ENCODE measurements at regions not wholly inside any gene's neighbourhood (a gene's known extent, or its start where the extent isn't known, plus 50 kb on each side); places are given as distances from the start of the nearest gene placed in this dataset.

DNA sequence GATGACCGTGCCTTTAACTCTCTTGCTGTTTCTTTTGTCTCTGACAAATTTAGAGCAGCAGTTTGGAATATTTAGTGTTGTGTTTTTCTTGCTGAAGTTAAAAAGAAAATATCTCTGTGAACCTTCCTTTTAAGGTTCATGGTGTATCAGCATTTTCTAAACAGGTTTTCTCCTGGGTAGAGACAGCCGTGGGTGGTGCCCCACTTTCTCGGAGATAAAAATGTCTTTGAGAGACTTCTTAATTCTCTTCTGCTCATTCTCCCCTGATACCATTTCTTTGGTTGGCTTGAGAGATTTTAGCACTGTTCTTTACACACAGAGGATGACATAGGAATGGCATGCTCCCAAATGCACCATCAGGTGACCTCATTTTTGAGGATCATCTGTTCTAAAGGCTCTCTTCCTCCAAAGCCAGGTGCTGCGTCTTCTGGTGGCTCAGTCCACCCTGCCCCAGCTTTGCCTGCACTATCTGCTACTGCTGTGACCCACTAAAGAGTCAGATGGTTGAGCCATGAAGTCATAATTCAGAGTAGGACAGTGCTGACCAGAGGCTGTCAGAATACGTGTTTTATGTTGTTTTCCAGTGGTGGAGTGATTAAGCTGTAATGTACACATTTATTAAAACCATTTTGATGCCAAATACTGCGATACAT lies 90.3 kb upstream of the SLC10A2 start:
- H3K4me3 ChIP-seq, result no peak overlapping the region
- no peak for DNase-seq
- no peaks in the 10 kb centered on the region for H3K9me3 ChIP-seq
- H3K27ac ChIP-seq, result no peak overlapping the region
- H3K27me3 ChIP-seq, result no peaks in the 10 kb centered on the region
- intact Hi-C loops (cut with DNase I; ENCODE audit: low total_unique reads), result no loop called here
- no peaks in the 10 kb centered on the region for H3K4me1 ChIP-seq
- 51 to 55% methylated on average over 6 of the region's 6 CpGs for WGBS, 2 donors
- no peaks in the 10 kb centered on the region for H3K36me3 ChIP-seq (ENCODE audit: low read depth, missing control alignments)
- TF ChIP-seq, protein P1, sequence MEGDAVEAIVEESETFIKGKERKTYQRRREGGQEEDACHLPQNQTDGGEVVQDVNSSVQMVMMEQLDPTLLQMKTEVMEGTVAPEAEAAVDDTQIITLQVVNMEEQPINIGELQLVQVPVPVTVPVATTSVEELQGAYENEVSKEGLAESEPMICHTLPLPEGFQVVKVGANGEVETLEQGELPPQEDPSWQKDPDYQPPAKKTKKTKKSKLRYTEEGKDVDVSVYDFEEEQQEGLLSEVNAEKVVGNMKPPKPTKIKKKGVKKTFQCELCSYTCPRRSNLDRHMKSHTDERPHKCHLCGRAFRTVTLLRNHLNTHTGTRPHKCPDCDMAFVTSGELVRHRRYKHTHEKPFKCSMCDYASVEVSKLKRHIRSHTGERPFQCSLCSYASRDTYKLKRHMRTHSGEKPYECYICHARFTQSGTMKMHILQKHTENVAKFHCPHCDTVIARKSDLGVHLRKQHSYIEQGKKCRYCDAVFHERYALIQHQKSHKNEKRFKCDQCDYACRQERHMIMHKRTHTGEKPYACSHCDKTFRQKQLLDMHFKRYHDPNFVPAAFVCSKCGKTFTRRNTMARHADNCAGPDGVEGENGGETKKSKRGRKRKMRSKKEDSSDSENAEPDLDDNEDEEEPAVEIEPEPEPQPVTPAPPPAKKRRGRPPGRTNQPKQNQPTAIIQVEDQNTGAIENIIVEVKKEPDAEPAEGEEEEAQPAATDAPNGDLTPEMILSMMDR (IDR thresholded peaks at IDR 0.05), result no peak
- TF ChIP-seq POLR2A (IDR thresholded peaks at IDR 0.05), result no peak

DNA sequence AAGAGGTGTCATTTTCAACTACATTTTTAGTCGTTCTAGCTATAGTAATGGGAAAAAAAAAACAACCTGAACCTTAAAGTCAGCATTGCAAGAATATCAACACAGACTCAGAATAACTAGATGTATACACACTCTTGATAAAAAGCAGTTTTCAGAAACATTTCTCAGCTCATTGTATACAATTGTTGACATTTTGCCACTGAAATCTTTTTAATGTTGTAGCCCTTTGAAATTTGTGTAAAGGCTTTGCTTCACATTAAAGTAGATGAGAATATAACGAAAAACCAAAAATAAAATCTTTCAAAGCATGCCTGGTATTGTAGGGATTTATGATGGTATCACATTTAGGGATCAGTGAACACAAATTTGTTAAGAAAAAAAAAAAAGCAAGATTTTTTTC lies 87.2 kb upstream of the SLC10A2 start:
- DNase-seq, result no peak
- H3K4me3 ChIP-seq, result no peak overlapping the region
- no peaks in the 10 kb centered on the region for H3K9me3 ChIP-seq
- H3K36me3 ChIP-seq (ENCODE audit: low read depth, missing control alignments), result no peaks in the 10 kb centered on the region
- H3K27ac ChIP-seq, result no peak overlapping the region
- no peaks in the 10 kb centered on the region for H3K4me1 ChIP-seq
- TF ChIP-seq, protein P1 (IDR thresholded peaks at IDR 0.05), result no peak
- no peak for TF ChIP-seq POLR2A (IDR thresholded peaks at IDR 0.05)
- no peaks in the 10 kb centered on the region for H3K27me3 ChIP-seq
- intact Hi-C loops (cut with DNase I; ENCODE audit: low total_unique reads), result no loop called here
- WGBS, 2 donors, result 72% methylated on average over 2 of the region's 2 CpGs

DNA sequence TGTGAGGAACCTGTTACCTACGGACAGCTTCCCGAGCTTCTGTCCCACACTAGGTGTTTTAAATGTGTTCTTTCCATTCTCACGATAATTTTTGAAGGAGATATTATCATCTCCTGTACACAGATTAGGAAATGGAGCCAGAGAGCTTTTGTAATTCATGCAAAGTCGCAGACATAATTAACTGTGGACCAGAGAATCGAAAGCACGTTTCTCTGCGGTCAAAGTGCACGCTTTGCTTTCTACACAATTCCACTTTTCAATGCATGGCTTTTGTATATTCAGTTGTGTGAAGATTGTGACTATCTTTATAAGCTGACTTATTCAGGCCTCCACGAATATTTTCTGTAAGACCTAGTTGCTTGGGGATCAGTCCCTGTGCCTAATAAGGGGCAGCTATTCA lies 81.7 kb upstream of the SLC10A2 start:
- Histone ChIP-seq H3K27ac (no peak overlapping the region), H3K27me3 (no peaks in the 10 kb centered on the region), H3K4me1 (no peaks in the 10 kb centered on the region), H3K4me3 (no peak overlapping the region), H3K36me3 (ENCODE audit: low read depth, missing control alignments) (no peaks in the 10 kb centered on the region), H3K9me3 (no peaks in the 10 kb centered on the region)
- WGBS, 2 donors, result 85 to 87% methylated on average over 9 of the region's 9 CpGs
- intact Hi-C loops (cut with DNase I; ENCODE audit: low total_unique reads), result no loop called here
- TF ChIP-seq, protein P1 (IDR thresholded peaks at IDR 0.05), result no peak
- TF ChIP-seq POLR2A (IDR thresholded peaks at IDR 0.05), result no peak
- no peak for DNase-seq

DNA sequence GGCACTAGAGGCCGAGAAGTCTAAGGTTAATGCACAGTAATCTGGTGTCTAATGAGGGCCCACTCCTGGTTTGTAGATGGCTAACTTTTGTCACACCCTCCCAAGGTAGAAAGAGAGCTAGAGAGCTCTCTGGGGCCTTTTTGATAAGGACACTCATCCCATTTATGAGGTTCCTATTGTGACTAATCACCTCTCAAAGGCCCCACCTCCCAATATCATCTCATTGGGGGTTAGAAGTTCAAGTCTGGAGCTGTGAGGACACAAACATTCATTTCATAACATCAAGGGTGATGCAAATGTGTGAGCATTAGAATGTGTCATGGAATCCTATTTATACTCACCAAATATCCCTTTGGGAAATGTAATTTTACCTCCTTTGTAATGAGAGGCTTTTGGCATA lies 79.2 kb upstream of the SLC10A2 start:
- no peak for DNase-seq
- no peaks in the 10 kb centered on the region for H3K36me3 ChIP-seq (ENCODE audit: low read depth, missing control alignments)

DNA sequence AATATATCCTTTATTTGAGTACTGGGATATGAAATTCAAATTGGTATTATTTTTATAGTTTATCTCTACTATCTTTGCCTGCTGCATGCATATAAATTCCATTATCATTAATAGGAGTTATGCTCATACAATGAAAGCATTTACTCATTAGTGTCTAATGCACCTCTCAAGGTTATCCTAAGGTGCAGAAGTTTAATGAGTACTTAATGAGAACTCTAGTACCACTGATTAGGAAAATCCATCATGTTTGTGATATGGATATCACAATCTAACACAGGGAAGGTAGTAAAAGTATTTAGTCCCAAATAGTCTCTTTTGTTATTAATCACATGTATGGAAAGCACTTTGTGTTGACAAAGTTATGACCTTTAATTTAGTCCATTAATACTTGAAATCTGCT lies 77.2 kb upstream of the SLC10A2 start:
- Histone ChIP-seq H3K27ac (no peak overlapping the region), H3K27me3 (no peaks in the 10 kb centered on the region), H3K9me3 (no peaks in the 10 kb centered on the region), H3K4me1 (no peaks in the 10 kb centered on the region), H3K36me3 (ENCODE audit: low read depth, missing control alignments) (no peaks in the 10 kb centered on the region), H3K4me3 (no peak overlapping the region)
- TF ChIP-seq, protein P1 (IDR thresholded peaks at IDR 0.05), result no peak
- TF ChIP-seq POLR2A (IDR thresholded peaks at IDR 0.05), result no peak
- no peak for DNase-seq
- intact Hi-C loops (cut with DNase I; ENCODE audit: low total_unique reads), result no loop called here

More for the DNA sequence above, 79.2 kb upstream of the SLC10A2 start:
- 80 to 83% methylated on average over 1 of the region's 1 CpG for WGBS, 2 donors
- Histone ChIP-seq H3K4me3 (no peak overlapping the region), H3K4me1 (no peaks in the 10 kb centered on the region), H3K9me3 (no peaks in the 10 kb centered on the region), H3K27me3 (no peaks in the 10 kb centered on the region), H3K27ac (no peak overlapping the region)
- intact Hi-C loops (cut with DNase I; ENCODE audit: low total_unique reads), result no loop called here
- TF ChIP-seq, protein P1 (IDR thresholded peaks at IDR 0.05), result no peak
- no peak for TF ChIP-seq POLR2A (IDR thresholded peaks at IDR 0.05)
